Tibial artery (tissue), 4 donors: ENCODE measurements at regions not wholly inside any gene's neighbourhood (a gene's known extent, or its start where the extent isn't known, plus 50 kb on each side); places are given as distances from the start of the nearest gene placed in this dataset.

Experiments used
- DNase-seq, 2 donors: peaks; one replicate each; pipeline ENCODE4 v3.0.0-alpha.2; 2019
- H3K27ac ChIP-seq, 2 donors: fragments of 200-600 bp; sonication (generic) in 1 of 2; 1 replicate in 1 of 2; 2 replicates in 1 of 2; pipeline ENCODE4 v1.5.1; 2018 to 2019; ENCODE audit warnings: mild to moderate bottlenecking in 1 of 2
- H3K27me3 ChIP-seq, 2 donors: fragments of 200-600 bp; sonication (generic) in 1 of 2; one replicate each; pipeline versions ENCODE4 v1.5.1 to v1.6.0; 2016 to 2019
- H3K36me3 ChIP-seq, 3 donors: fragments of 200-600 bp; sonication (generic) in 2 of 3; one replicate each; pipeline ENCODE4 v1.5.1; 2016 to 2019; ENCODE audit warnings: mild to moderate bottlenecking in 2 of 3
- H3K4me1 ChIP-seq, 4 donors: fragments of 200-600 bp; sonication (generic) in 2 of 4; 1 replicate in 3 of 4; 2 replicates in 1 of 4; pipeline ENCODE4 v1.5.1; 2016 to 2019
- H3K4me3 ChIP-seq, 2 donors: fragments of 200-600 bp; sonication (generic) in 1 of 2; 1 replicate in 1 of 2; 2 replicates in 1 of 2; pipeline ENCODE4 v1.5.1; 2018 to 2019; ENCODE audit warnings: mild to moderate bottlenecking in 2 of 2
- H3K9me3 ChIP-seq, 3 donors: fragments of 200-600 bp; sonication (generic) in 1 of 3; one replicate each; pipeline ENCODE4 v1.5.1; 2016 to 2019
- intact Hi-C: fragments of 100-400 bp; cut with DNase I; formaldehyde crosslinking; loops from one replicate; pipeline ENCODE4 v1.15.0; 2023; ENCODE audit warnings: low total_unique reads
- TF ChIP-seq, protein P1 (sequence below), 2 experiments: fragments of 200-600 bp in 1 of 2; fragments of 450-650 bp in 1 of 2; IDR thresholded peaks; one replicate each; pipeline ENCODE4 v1.5.1; 2017 to 2019; ENCODE audit warnings: antibody characterized with exemption in 2 of 2, mild to moderate bottlenecking in 1 of 2, moderate library complexity in 1 of 2

DNA sequence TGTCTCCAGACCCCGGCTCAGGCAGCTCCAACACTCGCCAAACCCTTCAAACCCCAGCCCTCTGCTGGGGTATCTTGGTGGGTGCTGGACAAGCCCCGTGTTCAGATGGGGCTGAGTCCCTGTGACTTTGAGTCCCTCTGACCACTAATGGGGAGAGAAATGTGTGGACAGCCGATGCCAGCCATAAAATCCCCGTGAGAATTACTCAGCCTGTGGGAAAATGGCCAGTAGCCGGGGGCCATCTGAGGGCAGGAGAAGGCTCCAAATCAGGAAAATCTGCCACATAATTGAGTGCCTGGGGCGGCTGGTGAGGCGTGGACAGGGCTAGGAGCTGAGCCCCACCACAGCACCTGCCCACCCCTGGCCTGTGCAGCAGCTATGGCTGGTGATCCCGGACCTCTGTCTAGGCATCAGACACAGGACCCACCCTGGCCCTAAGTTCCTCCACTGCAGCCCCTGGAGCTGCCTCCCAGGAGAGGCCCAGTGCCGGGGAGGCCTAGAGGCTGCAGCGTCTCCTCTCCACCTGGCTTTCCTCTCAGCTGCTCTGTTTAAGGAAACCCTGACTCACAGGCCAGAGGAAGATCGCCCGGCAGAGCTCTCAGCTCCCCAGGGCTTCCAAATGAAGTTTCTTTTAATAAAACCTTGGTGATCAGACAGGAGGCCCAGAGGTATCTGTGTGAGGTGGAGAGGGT lies 53.7 kb upstream of the SLCO4A1 start:
- H3K36me3 ChIP-seq, result no peaks in the 10 kb centered on the region
- no peak overlapping the region for H3K27ac ChIP-seq
- H3K4me1 ChIP-seq, result peaks cover 0 to 13% (median 6%) of the 10 kb centered on the region in 4 donors
- H3K27me3 ChIP-seq, result peaks cover 0 to 88% of the 10 kb centered on the region in 2 donors
- DNase-seq, result no peak
- no peaks in the 10 kb centered on the region for H3K9me3 ChIP-seq
- no peak overlapping the region for H3K4me3 ChIP-seq
- intact Hi-C loops, result no loop called here
- TF ChIP-seq, protein P1, sequence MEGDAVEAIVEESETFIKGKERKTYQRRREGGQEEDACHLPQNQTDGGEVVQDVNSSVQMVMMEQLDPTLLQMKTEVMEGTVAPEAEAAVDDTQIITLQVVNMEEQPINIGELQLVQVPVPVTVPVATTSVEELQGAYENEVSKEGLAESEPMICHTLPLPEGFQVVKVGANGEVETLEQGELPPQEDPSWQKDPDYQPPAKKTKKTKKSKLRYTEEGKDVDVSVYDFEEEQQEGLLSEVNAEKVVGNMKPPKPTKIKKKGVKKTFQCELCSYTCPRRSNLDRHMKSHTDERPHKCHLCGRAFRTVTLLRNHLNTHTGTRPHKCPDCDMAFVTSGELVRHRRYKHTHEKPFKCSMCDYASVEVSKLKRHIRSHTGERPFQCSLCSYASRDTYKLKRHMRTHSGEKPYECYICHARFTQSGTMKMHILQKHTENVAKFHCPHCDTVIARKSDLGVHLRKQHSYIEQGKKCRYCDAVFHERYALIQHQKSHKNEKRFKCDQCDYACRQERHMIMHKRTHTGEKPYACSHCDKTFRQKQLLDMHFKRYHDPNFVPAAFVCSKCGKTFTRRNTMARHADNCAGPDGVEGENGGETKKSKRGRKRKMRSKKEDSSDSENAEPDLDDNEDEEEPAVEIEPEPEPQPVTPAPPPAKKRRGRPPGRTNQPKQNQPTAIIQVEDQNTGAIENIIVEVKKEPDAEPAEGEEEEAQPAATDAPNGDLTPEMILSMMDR (IDR thresholded peaks at IDR 0.05), result no peak

DNA sequence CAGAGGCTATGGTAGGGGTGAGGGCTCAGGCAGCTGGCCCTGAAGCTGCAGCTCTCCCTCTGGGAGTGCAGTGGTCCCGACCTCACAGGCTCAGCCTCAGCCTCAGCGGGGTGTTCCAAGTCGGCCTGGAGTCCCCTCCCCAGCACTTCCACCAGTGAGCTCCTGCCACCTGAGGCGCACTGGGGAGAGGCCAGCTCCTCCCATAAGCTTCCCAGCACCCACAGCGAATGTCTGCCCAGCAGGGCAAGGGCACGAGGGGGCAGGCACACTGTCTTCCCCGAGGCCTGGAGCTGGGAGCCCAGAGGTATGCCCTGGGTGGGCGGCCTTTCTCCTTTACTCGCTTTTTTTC lies 53.2 kb upstream of the SLCO4A1 start:
- H3K27me3 ChIP-seq, result peaks cover 0 to 88% of the 10 kb centered on the region in 2 donors
- TF ChIP-seq, protein P1 (IDR thresholded peaks at IDR 0.05), result no peak

DNA sequence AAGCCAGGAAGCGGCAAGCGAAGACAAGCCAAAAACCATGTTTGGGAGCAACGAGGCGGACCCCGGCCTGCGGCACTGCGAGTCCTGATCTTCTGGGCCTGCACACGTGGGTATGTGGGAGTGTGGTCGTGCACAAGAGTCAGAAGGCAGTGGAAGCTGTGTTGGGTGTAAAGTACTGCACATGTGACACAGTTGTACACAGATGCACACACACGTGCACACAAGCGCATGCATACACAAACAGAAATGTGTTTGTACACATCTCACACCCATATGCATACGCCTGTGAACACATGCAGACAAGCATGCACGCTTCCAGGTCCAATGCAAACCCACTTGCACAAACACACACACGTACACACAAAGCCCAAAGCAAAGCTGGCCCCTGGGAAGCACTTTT lies 52.6 kb upstream of the SLCO4A1 start:
- H3K9me3 ChIP-seq, result no peaks in the 10 kb centered on the region
- intact Hi-C loops, result no loop called here
- no peak overlapping the region for H3K27ac ChIP-seq
- H3K36me3 ChIP-seq, result no peaks in the 10 kb centered on the region
- peaks cover 0 to 13% (median 5%) of the 10 kb centered on the region in 4 donors for H3K4me1 ChIP-seq
- H3K4me3 ChIP-seq, result no peak overlapping the region
- no peak for DNase-seq
- TF ChIP-seq, protein P1 (IDR thresholded peaks at IDR 0.05), result no peak
- peaks cover 0 to 88% of the 10 kb centered on the region in 2 donors for H3K27me3 ChIP-seq

More for the DNA sequence above, 53.2 kb upstream of the SLCO4A1 start:
- H3K4me1 ChIP-seq, result peaks cover 0 to 13% (median 5%) of the 10 kb centered on the region in 4 donors
- H3K4me3 ChIP-seq, result no peak overlapping the region
- no peaks in the 10 kb centered on the region for H3K9me3 ChIP-seq
- intact Hi-C loops, result no loop called here
- no peak for DNase-seq
- no peaks in the 10 kb centered on the region for H3K36me3 ChIP-seq
- no peak overlapping the region for H3K27ac ChIP-seq

DNA sequence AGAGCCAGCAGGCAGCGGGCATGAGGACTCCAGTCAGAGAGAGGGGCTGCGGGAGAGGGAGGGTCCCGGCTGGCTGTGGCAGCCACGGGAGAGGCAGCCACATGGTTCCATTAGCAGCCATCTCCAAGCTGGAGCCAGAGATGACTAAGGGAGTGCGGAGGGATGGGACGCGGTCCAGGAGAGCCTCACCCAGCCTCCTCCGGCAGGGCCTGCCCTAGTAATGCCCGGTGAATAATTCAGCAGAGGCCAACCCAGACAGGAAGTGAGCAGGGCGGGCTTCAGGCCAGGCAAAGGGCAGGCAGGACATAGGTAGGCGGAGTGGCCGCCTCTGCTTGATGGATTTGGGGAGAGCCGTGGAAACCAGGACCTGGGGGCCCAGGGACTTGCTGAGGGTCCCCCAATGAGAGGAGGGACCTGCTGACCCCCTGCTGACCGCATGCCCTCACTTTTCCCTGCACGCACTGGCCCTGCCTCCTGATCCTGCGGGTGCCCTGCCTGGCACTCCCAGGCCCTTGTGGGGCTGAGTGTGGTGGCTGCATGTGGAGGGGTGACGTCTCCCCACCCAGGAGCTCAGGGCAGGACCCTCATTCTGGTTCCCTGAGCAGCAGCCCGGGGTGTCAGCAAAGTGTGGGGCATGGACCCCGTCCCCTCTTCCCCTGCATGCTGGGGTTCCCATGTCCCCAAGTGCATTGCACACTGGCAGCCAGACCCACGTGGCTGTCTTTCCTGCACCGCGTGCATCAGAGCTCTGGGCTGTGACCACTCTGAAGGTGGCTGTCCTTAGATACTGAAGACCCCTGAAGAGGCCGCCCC lies 51.8 kb upstream of the SLCO4A1 start:
- intact Hi-C loops, result no loop called here
- Histone ChIP-seq H3K27me3 (peaks cover 0 to 92% of the 10 kb centered on the region in 2 donors), H3K4me1 (peaks cover 0 to 13% (median 5%) of the 10 kb centered on the region in 4 donors), H3K4me3 (no peak overlapping the region), H3K36me3 (no peaks in the 10 kb centered on the region), H3K27ac (no peak overlapping the region), H3K9me3 (no peaks in the 10 kb centered on the region)
- DNase-seq, result peak in 1 of 2 donors; percentile 41
- TF ChIP-seq, protein P1 (IDR thresholded peaks at IDR 0.05), result no peak

DNA sequence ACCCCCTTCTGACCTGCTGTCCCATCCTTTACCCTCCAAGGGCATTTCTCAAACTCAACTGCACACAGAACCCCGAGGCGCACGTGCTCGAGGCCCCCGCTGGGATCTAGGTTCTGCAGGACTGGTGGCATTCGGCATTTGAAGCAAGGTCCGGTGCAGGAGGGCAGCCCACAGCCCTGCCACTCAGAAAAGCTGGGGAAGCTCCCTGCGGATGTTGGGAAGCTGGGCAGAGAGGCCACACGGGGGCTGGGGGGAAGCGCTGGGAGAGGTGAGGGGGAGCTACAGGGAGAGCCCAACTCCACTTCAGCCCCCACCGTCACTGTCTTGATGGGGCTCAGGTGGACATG lies 51.2 kb upstream of the SLCO4A1 start:
- H3K36me3 ChIP-seq, result no peaks in the 10 kb centered on the region
- TF ChIP-seq, protein P1 (IDR thresholded peaks at IDR 0.05), result no peak
- H3K9me3 ChIP-seq, result no peaks in the 10 kb centered on the region
- intact Hi-C loops, result no loop called here
- no peak overlapping the region for H3K27ac ChIP-seq
- no peak for DNase-seq
- H3K4me1 ChIP-seq, result peaks cover 0 to 13% (median 5%) of the 10 kb centered on the region in 4 donors
- peaks cover 0 to 92% of the 10 kb centered on the region in 2 donors for H3K27me3 ChIP-seq
- H3K4me3 ChIP-seq, result no peak overlapping the region
